HUES6 (cell line): ENCODE measurements at regions not wholly inside any gene's neighbourhood (a gene's known extent, or its start where the extent isn't known, plus 50 kb on each side); places are given as distances from the start of the nearest gene placed in this dataset.

Experiments used
- H3K27ac ChIP-seq: 2 replicates; pipeline ENCODE4 v1.7.0; 2013; ENCODE audit warnings: low read depth, mild to moderate bottlenecking, low read length, inconsistent platforms
- H3K27me3 ChIP-seq: 2 replicates; pipeline ENCODE4 v1.6.1; 2013; ENCODE audit warnings: low read length; ENCODE audit not compliant: control insufficient read depth, insufficient read depth
- H3K36me3 ChIP-seq: 2 replicates; pipeline ENCODE4 v1.6.1; 2013; ENCODE audit warnings: low read length; ENCODE audit not compliant: control insufficient read depth, insufficient read depth
- H3K4me1 ChIP-seq: 2 replicates; pipeline ENCODE4 v1.6.1; 2013; ENCODE audit warnings: low read length; ENCODE audit not compliant: control insufficient read depth, insufficient read depth
- H3K4me3 ChIP-seq: 2 replicates; pipeline ENCODE4 v1.5.1; 2013; ENCODE audit warnings: low read depth, low read length
- H3K9ac ChIP-seq: one replicate; pipeline ENCODE4 v1.6.1; 2013; ENCODE audit warnings: mild to moderate bottlenecking, low read length
- H3K9me3 ChIP-seq: 2 replicates; pipeline ENCODE4 v1.6.1; 2013; ENCODE audit warnings: low read depth, low read length; ENCODE audit not compliant: control insufficient read depth, insufficient read depth

- no peak overlapping the region for H3K9ac ChIP-seq
- H3K4me3 ChIP-seq: no peak overlapping the region
- no peaks in the 10 kb centered on the region for H3K4me1 ChIP-seq
- H3K27ac ChIP-seq: no peak overlapping the region
- H3K36me3 ChIP-seq: no peaks in the 10 kb centered on the region
- H3K27me3 ChIP-seq: no peaks in the 10 kb centered on the region
- H3K9me3 ChIP-seq: no peaks in the 10 kb centered on the region
These were observed 302.9 kb downstream of the LMO7 start for GRCh38 chr13:75938811-75939560.

DNA sequence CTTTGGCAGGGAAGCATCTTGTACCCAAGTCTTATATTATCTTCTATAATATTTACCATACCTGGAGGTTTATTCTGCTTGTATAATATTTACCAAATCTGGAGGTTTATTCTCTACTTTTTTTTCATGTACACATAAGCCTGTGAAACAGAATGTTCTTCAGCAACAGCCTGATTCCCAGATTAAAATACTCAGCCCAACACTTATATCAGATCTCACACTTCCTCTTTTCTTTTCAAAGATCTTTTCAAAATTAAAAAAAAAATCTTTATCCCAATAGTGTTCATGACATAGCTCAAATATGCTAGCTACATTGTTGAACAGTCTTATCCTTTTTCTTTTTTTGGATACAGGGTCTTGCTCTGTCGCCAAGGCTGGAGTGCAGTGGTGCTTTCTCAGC, 300.7 kb downstream of the LMO7 start:
- H3K4me3 ChIP-seq: no peak overlapping the region
- H3K4me1 ChIP-seq: no peaks in the 10 kb centered on the region
- no peak overlapping the region for H3K9ac ChIP-seq
- no peaks in the 10 kb centered on the region for H3K9me3 ChIP-seq
- no peaks in the 10 kb centered on the region for H3K27me3 ChIP-seq
- no peak overlapping the region for H3K27ac ChIP-seq
- no peaks in the 10 kb centered on the region for H3K36me3 ChIP-seq

GRCh38 chr13:75935805-75936204, 299.7 kb downstream of the LMO7 start:
- Histone ChIP-seq H3K4me3 (no peak overlapping the region), H3K27me3 (no peaks in the 10 kb centered on the region), H3K27ac (no peak overlapping the region), H3K36me3 (no peaks in the 10 kb centered on the region), H3K4me1 (no peaks in the 10 kb centered on the region), H3K9ac (no peak overlapping the region), H3K9me3 (no peaks in the 10 kb centered on the region)

- no peaks in the 10 kb centered on the region for H3K27me3 ChIP-seq
- no peaks in the 10 kb centered on the region for H3K36me3 ChIP-seq
- no peaks in the 10 kb centered on the region for H3K9me3 ChIP-seq
- no peaks in the 10 kb centered on the region for H3K4me1 ChIP-seq
- no peak overlapping the region for H3K27ac ChIP-seq
- H3K4me3 ChIP-seq: no peak overlapping the region
- no peak overlapping the region for H3K9ac ChIP-seq
These were observed 298.8 kb downstream of the LMO7 start for GRCh38 chr13:75934889-75935288.

GRCh38 chr13:75932636-75933035, 296.5 kb downstream of the LMO7 start:
- Histone ChIP-seq H3K27me3 (no peaks in the 10 kb centered on the region), H3K4me1 (no peaks in the 10 kb centered on the region), H3K4me3 (no peak overlapping the region), H3K36me3 (no peaks in the 10 kb centered on the region), H3K27ac (no peak overlapping the region), H3K9ac (no peak overlapping the region), H3K9me3 (peaks cover 5% of the 10 kb centered on the region; the same call in 1 of the 2 replicates)

DNA sequence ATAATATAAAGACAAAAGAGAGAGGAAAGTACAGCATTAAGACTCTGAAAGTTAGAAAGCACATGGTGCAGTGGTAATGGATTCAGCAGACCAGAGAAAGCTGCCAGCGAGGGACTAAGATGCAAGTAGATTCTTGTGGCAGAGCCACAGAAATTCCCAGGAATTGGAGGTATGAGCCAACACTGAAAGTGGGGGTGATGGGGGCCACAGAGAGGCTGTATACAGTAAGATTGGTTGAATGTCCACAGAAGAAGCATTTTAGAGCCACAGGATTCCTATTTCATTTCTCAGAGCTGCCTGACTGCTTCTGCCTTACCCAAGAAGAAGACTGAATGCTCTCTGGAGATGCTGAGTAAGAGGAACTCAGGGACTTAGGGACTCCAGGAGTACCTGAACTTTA, 295.0 kb downstream of the LMO7 start:
- H3K4me1 ChIP-seq: no peaks in the 10 kb centered on the region
- no peaks in the 10 kb centered on the region for H3K27me3 ChIP-seq
- H3K4me3 ChIP-seq: no peak overlapping the region
- H3K9ac ChIP-seq: no peak overlapping the region
- H3K36me3 ChIP-seq: no peaks in the 10 kb centered on the region
- no peak overlapping the region for H3K27ac ChIP-seq
- peaks cover 5% of the 10 kb centered on the region; the same call in 1 of the 2 replicates for H3K9me3 ChIP-seq

DNA sequence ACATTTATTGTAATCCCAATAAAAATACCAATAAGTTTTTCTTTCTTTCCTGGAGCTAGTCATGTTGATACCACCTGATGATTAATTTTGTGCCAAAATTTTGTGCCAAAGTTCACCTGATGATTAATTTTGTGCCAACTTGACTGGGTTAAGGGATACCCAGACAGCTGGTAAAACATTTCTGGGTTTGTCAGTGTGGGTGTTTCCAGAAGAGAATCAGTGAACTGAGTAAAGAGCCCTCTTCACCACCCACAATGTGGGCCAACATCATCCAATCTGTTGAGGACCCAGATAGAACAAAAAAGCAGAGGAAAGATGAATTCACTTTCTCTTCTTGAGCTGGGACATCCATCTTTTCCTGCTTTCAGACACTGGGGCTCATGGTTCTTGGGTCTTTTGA, 292.9 kb downstream of the LMO7 start:
- no peaks in the 10 kb centered on the region for H3K36me3 ChIP-seq
- no peak overlapping the region for H3K27ac ChIP-seq
- peaks cover 5% of the 10 kb centered on the region; the same call in 1 of the 2 replicates for H3K9me3 ChIP-seq
- no peaks in the 10 kb centered on the region for H3K4me1 ChIP-seq
- no peak overlapping the region for H3K4me3 ChIP-seq
- no peak overlapping the region for H3K9ac ChIP-seq
- H3K27me3 ChIP-seq: no peaks in the 10 kb centered on the region

DNA sequence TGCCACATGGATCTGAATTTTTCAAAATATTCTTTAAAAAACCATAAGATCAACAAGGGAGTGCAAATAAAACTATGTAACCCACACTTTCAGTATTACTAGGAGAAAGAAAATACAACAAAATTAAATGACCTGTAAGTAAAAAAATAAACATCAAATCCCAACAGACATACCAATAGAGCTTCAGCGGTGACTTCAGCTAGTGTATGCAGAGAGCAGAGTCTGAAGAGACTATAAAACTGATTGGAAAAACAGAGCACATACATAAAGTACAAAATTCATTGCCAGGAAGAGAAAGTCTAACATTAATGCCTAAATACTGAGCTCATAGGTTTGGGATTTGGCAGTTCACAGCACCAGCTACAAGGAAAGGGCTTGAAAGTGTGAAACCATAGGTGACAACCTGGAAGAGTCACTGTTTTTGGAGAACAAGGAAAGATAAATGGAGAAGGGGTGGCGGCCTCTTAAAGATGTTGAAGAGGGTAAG, 291.1 kb downstream of the LMO7 start:
- Histone ChIP-seq H3K4me1 (no peaks in the 10 kb centered on the region), H3K4me3 (no peak overlapping the region), H3K9me3 (peaks cover 5% of the 10 kb centered on the region; the same call in 1 of the 2 replicates), H3K27me3 (no peaks in the 10 kb centered on the region), H3K36me3 (no peaks in the 10 kb centered on the region), H3K27ac (no peak overlapping the region), H3K9ac (no peak overlapping the region)

GRCh38 chr13:75920536-75920935, 284.4 kb downstream of the LMO7 start:
- H3K27me3 ChIP-seq: no peaks in the 10 kb centered on the region
- H3K9ac ChIP-seq: no peak overlapping the region
- no peak overlapping the region for H3K4me3 ChIP-seq
- H3K9me3 ChIP-seq: no peaks in the 10 kb centered on the region
- H3K27ac ChIP-seq: no peak overlapping the region
- no peaks in the 10 kb centered on the region for H3K36me3 ChIP-seq
- no peaks in the 10 kb centered on the region for H3K4me1 ChIP-seq

DNA sequence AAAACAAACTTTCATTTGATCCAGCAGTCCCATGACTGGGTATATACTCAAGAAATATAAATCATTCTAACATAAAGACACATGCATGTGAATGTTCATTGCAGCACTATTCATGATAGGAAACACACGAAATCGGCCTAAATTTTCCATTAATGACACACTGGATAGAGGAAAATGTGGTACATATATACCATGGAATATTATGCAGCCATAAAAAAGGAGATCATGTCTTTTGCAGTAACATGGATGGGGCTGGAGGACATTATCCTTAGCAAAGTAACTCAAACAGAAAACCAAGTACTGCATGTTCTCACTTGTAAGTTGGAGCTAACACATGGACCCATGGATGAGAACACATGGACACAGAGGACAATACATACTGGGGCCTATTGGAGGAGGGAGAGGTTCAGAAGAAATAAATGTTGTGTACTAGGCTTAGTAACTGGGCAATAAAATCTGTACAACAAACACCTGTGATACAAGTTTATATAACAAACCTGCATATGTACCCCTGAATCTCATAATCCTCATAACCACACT, 283.6 kb downstream of the LMO7 start:
- H3K4me1 ChIP-seq: no peaks in the 10 kb centered on the region
- no peaks in the 10 kb centered on the region for H3K27me3 ChIP-seq
- no peaks in the 10 kb centered on the region for H3K9me3 ChIP-seq
- no peak overlapping the region for H3K27ac ChIP-seq
- H3K9ac ChIP-seq: no peak overlapping the region
- no peak overlapping the region for H3K4me3 ChIP-seq
- H3K36me3 ChIP-seq: no peaks in the 10 kb centered on the region

DNA sequence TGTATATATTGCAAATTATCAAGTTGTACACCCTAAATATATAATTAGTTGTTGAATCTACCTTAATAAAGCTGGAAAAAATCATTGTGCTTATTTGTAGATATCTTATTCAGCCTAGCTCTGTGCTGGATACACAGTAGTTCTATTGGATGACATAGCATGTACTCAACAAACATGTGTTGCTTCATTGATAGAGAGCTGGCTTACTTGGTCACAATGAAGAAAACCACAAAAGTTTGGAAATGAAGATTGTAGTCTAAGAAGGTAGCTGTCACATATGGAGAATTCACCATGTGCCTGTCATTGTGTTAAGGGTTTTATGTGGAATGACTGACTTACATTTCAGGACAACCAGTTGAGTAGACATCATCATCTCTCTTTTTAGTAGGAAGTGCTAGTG, 278.9 kb downstream of the LMO7 start:
- no peaks in the 10 kb centered on the region for H3K9me3 ChIP-seq
- no peak overlapping the region for H3K9ac ChIP-seq
- no peak overlapping the region for H3K4me3 ChIP-seq
- no peaks in the 10 kb centered on the region for H3K36me3 ChIP-seq
- H3K4me1 ChIP-seq: no peaks in the 10 kb centered on the region
- H3K27ac ChIP-seq: no peak overlapping the region
- no peaks in the 10 kb centered on the region for H3K27me3 ChIP-seq
